K562 (cell line): ENCODE measurements at regions not wholly inside any gene's neighbourhood (a gene's known extent, or its start where the extent isn't known, plus 50 kb on each side); places are given as distances from the start of the nearest gene placed in this dataset.

ENCODE experiments used
- ATAC-seq: fragments of 200-7000 bp; cut with Tn5 transposase; 3 replicates; pipeline ENCODE4 v1.9.1; 2020; ENCODE audit warnings: moderate library complexity
- BruUV-seq: library from RNA; stranded (reverse); fragments of 400-500 nt; replicated peaks from 2 replicates; lab custom pipeline; 2021; lab: Mats Ljungman, UMichigan
- CTCF ChIA-PET: fragments of 300-600 bp; formaldehyde crosslinking; extraction: SDS; loops from one replicate; lab custom pipeline; 2021; ENCODE audit warnings: low intra/inter-chr PET ratio; lab: Yijun Ruan, JAX
- POLR2A ChIA-PET: fragments of 300-600, 350-650 bp; sonication (Branson Sonifier 250); formaldehyde crosslinking; extraction: SDS; loops from one replicate; lab custom pipeline; 2021; ENCODE audit warnings: antibody characterized with exemption, inconsistent platforms; lab: Yijun Ruan, JAX
- DNase-seq, 4 experiments: peaks; one replicate each; pipeline versions ENCODE4 v3.0.0 to v3.0.0-alpha.2; 2011 to 2018; ENCODE audit warnings: low spot score in 3 of 4, mixed read lengths in 3 of 4; ENCODE audit errors: extremely low read depth in 1 of 4
- FAIRE-seq: peaks from 2 replicates; lab custom pipeline; 2011; peaks lifted over from hg19 to GRCh38; lab: Jason Lieb, UNC
- H2AFZ ChIP-seq: 2 replicates; pipeline ENCODE4 v1.6.0; 2011; ENCODE audit warnings: low read depth, low read length, control low read depth, inconsistent platforms
- H3K27ac ChIP-seq: fragments of 200-600 bp; 3 replicates; pipeline ENCODE4 v1.8.0; 2011; ENCODE audit warnings: low read depth, mild to moderate bottlenecking, control low read depth, inconsistent platforms, low read length, moderate library complexity, mixed read lengths; ENCODE audit errors: extremely low read depth
- H3K27me3 ChIP-seq, 2 experiments: fragments of 300-600 bp in 1 of 2; 2 replicates in 1 of 2; 3 replicates in 1 of 2; pipeline versions ENCODE4 v1.6.0 to v1.8.0; 2011; ENCODE audit warnings: inconsistent platforms in 2 of 2, low read length in 2 of 2, mild to moderate bottlenecking in 1 of 2, mixed read lengths in 1 of 2, moderate library complexity in 1 of 2; ENCODE audit not compliant: control insufficient read depth in 2 of 2, insufficient read depth in 2 of 2
- H3K36me3 ChIP-seq: fragments of 300-600 bp; 3 replicates; pipeline ENCODE4 v1.8.0; 2011; ENCODE audit warnings: mild to moderate bottlenecking, low read length, inconsistent platforms; ENCODE audit not compliant: control insufficient read depth, insufficient read depth
- H3K4me1 ChIP-seq, 2 experiments: fragments of 200-600 bp in 1 of 2; replicated peaks in 1 of 2; 2 replicates in 1 of 2; 3 replicates in 1 of 2; pipeline versions ENCODE4 v1.5.1 to v1.8.0; 2011; ENCODE audit warnings: inconsistent platforms in 2 of 2, low read length in 2 of 2, mild to moderate bottlenecking in 1 of 2, mixed read lengths in 1 of 2, moderate library complexity in 1 of 2; ENCODE audit not compliant: control insufficient read depth in 2 of 2, insufficient read depth in 2 of 2
- H3K4me2 ChIP-seq: 2 replicates; pipeline ENCODE4 v1.6.1; 2011; ENCODE audit warnings: low read length, control low read depth, inconsistent platforms, mixed read lengths; ENCODE audit not compliant: insufficient read depth
- H3K4me3 ChIP-seq: fragments of 200-600 bp; sonication (generic), shearing (Covaris generic); 2 replicates; pipeline ENCODE4 v1.5.1; 2016; ENCODE audit warnings: control low read depth, inconsistent platforms
- H3K79me2 ChIP-seq: fragments of 200-600 bp; 3 replicates; pipeline ENCODE4 v1.8.0; 2011; ENCODE audit warnings: low read length, inconsistent platforms; ENCODE audit not compliant: control insufficient read depth, insufficient read depth
- H3K9ac ChIP-seq, 2 experiments: 2 replicates each; pipeline versions ENCODE4 v1.6.0 to v1.6.1; 2011; ENCODE audit warnings: low read depth in 2 of 2, low read length in 2 of 2, control low read depth in 1 of 2, inconsistent platforms in 1 of 2, mild to moderate bottlenecking in 1 of 2, mixed read lengths in 1 of 2; ENCODE audit not compliant: insufficient read depth in 1 of 2
- H3K9me1 ChIP-seq: one replicate; pipeline ENCODE4 v1.6.0; 2011; ENCODE audit warnings: inconsistent platforms, mild to moderate bottlenecking, low read length, moderate library complexity; ENCODE audit not compliant: control insufficient read depth, insufficient read depth
- H3K9me3 ChIP-seq: replicated peaks from 2 replicates; pipeline ENCODE4 v1.5.1; 2011; ENCODE audit warnings: low read depth, low read length, inconsistent platforms; ENCODE audit not compliant: control insufficient read depth, insufficient read depth
- H4K20me1 ChIP-seq: replicated peaks from 2 replicates; pipeline ENCODE4 v1.6.1; 2011; ENCODE audit warnings: low read length, inconsistent platforms, mixed read lengths; ENCODE audit not compliant: control insufficient read depth, insufficient read depth
- ELF1 ChIP-seq: fragments of 200-800 bp; sonication (Bioruptor generic); IDR thresholded peaks from 2 replicates; pipeline ENCODE4 v1.6.1; 2016; ENCODE audit warnings: missing genetic modification characterization, missing compliant biosample characterization
- ZNF224 ChIP-seq: sonication (generic); formaldehyde crosslinking; IDR thresholded peaks from 2 replicates; pipeline ENCODE4 v1.8.0; 2022; ENCODE audit warnings: mild to moderate bottlenecking, missing genetic modification reagents
- ZNF282 ChIP-seq: sonication (generic); formaldehyde crosslinking; IDR thresholded peaks from 2 replicates; pipeline ENCODE4 v1.8.1; 2023; ENCODE audit warnings: missing genetic modification reagents
- WGBS: fragments of 100-300 bp; shearing (Covaris generic); methylation state at CpG from one replicate; pipeline ENCODE4 v1.1.6; 2016; ENCODE audit warnings: low coverage, mixed read lengths; ENCODE audit not compliant: insufficient coverage; ENCODE audit errors: missing lambda C conversion rate; 5-methylcytosine and 5-hydroxymethylcytosine counted together
- in situ Hi-C: fragments of 300-500 bp; cut with MboI; formaldehyde crosslinking; loops from 4 replicates; pipeline ENCODE4 v1.15.0; 2018; ENCODE audit warnings: inconsistent platforms, mixed read lengths
- intact Hi-C: fragments of 100-400 bp; cut with micrococcal nuclease; formaldehyde crosslinking; loops from 2 replicates; pipeline ENCODE4 v1.14.2; 2022
- TF ChIP-seq, protein P1 (sequence below): fragments of 450-650 bp; IDR thresholded peaks from one replicate; pipeline ENCODE4 v1.6.1; 2018; ENCODE audit warnings: mild to moderate bottlenecking, moderate library complexity; ENCODE audit not compliant: partially characterized antibody
- TF ChIP-seq, protein P2 (sequence below): fragments of 200-800 bp; sonication (Bioruptor generic); IDR thresholded peaks from 2 replicates; pipeline ENCODE4 v1.6.1; 2017; ENCODE audit warnings: missing genetic modification characterization, missing compliant biosample characterization

- DNase-seq (no peak), ATAC-seq (no peak), FAIRE-seq (no peak)
- intact Hi-C loops, result no loop called here
- ChIA-PET POLR2A (no interaction called here), CTCF (no interaction called here)
- peaks cover 0 to 7% of the 10 kb centered on the region in 2 experiments; a peak in 3 of 5 replicates for H3K4me1 ChIP-seq
- WGBS, result 4% methylated on average over 3 of the region's 3 CpGs
- TF ChIP-seq ZNF282 (CRISPR knock-in tag) (no peak), ELF1 (tag) (no peak)
- H3K4me3 ChIP-seq, result no peak overlapping the region
- H3K79me2 ChIP-seq, result no peaks in the 10 kb centered on the region
- no peaks in the 10 kb centered on the region for H3K27me3 ChIP-seq
- no peaks in the 10 kb centered on the region for H4K20me1 ChIP-seq
- no peak overlapping the region for H3K4me2 ChIP-seq
- in situ Hi-C loops, result no loop called here
- no peak overlapping the region for H3K9ac ChIP-seq
- BruUV-seq, result no TSS peak
- H2AFZ ChIP-seq, result no peak overlapping the region
- H3K27ac ChIP-seq, result no peak overlapping the region
- H3K9me1 ChIP-seq, result no peaks in the 10 kb centered on the region
- no peaks in the 10 kb centered on the region for H3K36me3 ChIP-seq
- H3K9me3 ChIP-seq, result peaks cover 4% of the 10 kb centered on the region
These were observed 157.6 kb upstream of the CCDC68 start for GRCh38 chr18:55116863-55117262.

DNA sequence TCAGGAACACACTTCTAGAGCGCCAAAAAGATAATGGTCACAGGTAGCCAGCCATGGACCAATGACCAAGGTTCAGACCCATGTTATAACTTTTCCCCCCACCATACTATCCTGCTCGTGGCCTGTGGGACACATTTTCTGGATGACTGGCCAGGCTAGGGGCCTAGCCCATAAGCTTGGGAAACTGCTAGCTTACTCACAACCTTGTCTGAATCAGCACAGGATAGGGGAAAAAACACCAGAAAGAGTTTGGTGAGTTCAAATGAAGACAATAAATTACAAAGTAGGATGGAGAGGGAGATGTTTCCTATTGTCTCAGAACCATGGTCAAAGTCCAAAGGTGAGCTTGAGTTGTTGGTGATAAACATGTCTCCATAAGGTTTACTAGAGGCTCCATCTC lies 156.3 kb upstream of the CCDC68 start:
- Histone ChIP-seq H3K9me3 (peaks cover 4% of the 10 kb centered on the region), H3K4me1 (peaks cover 0 to 7% of the 10 kb centered on the region in 2 experiments; a peak in 3 of 5 replicates), H3K27ac (no peak overlapping the region), H3K9ac (no peak overlapping the region), H3K36me3 (no peaks in the 10 kb centered on the region), H3K9me1 (no peaks in the 10 kb centered on the region), H2AFZ (no peak overlapping the region), H3K79me2 (no peaks in the 10 kb centered on the region), H3K27me3 (no peaks in the 10 kb centered on the region), H3K4me2 (no peak overlapping the region), H4K20me1 (no peaks in the 10 kb centered on the region), H3K4me3 (no peak overlapping the region)
- FAIRE-seq, result no peak
- TF ChIP-seq, protein P1, sequence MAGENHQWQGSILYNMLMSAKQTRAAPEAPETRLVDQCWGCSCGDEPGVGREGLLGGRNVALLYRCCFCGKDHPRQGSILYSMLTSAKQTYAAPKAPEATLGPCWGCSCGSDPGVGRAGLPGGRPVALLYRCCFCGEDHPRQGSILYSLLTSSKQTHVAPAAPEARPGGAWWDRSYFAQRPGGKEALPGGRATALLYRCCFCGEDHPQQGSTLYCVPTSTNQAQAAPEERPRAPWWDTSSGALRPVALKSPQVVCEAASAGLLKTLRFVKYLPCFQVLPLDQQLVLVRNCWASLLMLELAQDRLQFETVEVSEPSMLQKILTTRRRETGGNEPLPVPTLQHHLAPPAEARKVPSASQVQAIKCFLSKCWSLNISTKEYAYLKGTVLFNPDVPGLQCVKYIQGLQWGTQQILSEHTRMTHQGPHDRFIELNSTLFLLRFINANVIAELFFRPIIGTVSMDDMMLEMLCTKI, result no peak
- TF ChIP-seq ZNF224, result no peak
- TF ChIP-seq, protein P2, sequence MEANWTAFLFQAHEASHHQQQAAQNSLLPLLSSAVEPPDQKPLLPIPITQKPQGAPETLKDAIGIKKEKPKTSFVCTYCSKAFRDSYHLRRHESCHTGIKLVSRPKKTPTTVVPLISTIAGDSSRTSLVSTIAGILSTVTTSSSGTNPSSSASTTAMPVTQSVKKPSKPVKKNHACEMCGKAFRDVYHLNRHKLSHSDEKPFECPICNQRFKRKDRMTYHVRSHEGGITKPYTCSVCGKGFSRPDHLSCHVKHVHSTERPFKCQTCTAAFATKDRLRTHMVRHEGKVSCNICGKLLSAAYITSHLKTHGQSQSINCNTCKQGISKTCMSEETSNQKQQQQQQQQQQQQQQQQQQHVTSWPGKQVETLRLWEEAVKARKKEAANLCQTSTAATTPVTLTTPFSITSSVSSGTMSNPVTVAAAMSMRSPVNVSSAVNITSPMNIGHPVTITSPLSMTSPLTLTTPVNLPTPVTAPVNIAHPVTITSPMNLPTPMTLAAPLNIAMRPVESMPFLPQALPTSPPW (CRISPR knock-in tag), result no peak
- no peak for ATAC-seq
- in situ Hi-C loops, result no loop called here
- ChIA-PET POLR2A (no interaction called here), CTCF (no interaction called here)
- no TSS peak for BruUV-seq
- no peak for DNase-seq
- intact Hi-C loops, result no loop called here
- 25% methylated on average over 2 of the region's 2 CpGs for WGBS
